Fibroblast of lung (primary cell): ENCODE measurements at regions not wholly inside any gene's neighbourhood (a gene's known extent, or its start where the extent isn't known, plus 50 kb on each side); places are given as distances from the start of the nearest gene placed in this dataset.

ENCODE experiments used
- CTCF ChIP-seq, 2 donors: IDR thresholded peaks in 1 of 2; conservative IDR thresholded peaks in 1 of 2; 1 replicate in 1 of 2; 2 replicates in 1 of 2; pipeline ENCODE4 v1.5.1; 2011 to 2012; ENCODE audit warnings: low read length in 2 of 2, control low read depth in 1 of 2, inconsistent platforms in 1 of 2, low read depth in 1 of 2, mild to moderate bottlenecking in 1 of 2
- EZH2 ChIP-seq: IDR thresholded peaks from 2 replicates; pipeline ENCODE4 v1.5.1; 2012; ENCODE audit warnings: low read length, control low read depth, mild to moderate bottlenecking; ENCODE audit errors: missing control alignments

- TF ChIP-seq CTCF (conservative IDR thresholded peaks at IDR 0.05 in 1 of 2, IDR thresholded peaks at IDR 0.05 in 1 of 2; ENCODE audit: low read depth in 1 of 2, low read length in 2 of 2) (no peak), EZH2 (no peak)
Measured at GRCh38 chr2:67158718-67159117, 238.4 kb upstream of the ETAA1 start.
